ENCODE measurements at regions not wholly inside any gene's neighbourhood (a gene's known extent, or its start where the extent isn't known, plus 50 kb on each side); places are given as distances from the start of the nearest gene placed in this dataset.
"Not testable (repeated sequence)": the region's sequence is repeated elsewhere in the genome, so short reads cannot be mapped to it uniquely, and the experiment has no call there.

GRCh38 chr2:132272713-132273112 lies 111.0 kb upstream of the ANKRD30BL start:
- TF ChIP-seq, protein P1, sequence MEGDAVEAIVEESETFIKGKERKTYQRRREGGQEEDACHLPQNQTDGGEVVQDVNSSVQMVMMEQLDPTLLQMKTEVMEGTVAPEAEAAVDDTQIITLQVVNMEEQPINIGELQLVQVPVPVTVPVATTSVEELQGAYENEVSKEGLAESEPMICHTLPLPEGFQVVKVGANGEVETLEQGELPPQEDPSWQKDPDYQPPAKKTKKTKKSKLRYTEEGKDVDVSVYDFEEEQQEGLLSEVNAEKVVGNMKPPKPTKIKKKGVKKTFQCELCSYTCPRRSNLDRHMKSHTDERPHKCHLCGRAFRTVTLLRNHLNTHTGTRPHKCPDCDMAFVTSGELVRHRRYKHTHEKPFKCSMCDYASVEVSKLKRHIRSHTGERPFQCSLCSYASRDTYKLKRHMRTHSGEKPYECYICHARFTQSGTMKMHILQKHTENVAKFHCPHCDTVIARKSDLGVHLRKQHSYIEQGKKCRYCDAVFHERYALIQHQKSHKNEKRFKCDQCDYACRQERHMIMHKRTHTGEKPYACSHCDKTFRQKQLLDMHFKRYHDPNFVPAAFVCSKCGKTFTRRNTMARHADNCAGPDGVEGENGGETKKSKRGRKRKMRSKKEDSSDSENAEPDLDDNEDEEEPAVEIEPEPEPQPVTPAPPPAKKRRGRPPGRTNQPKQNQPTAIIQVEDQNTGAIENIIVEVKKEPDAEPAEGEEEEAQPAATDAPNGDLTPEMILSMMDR (IDR thresholded peaks at IDR 0.05; ENCODE audit: unreplicated experiment): no peak
- Mint-ChIP-seq H3K9me3 (ENCODE audit: unreplicated experiment) (peaks cover 4% of the 10 kb centered on the region), H3K36me3 (ENCODE audit: low read depth, unreplicated experiment) (peaks cover under 1% of the 10 kb centered on the region), H3K27me3 (ENCODE audit: unreplicated experiment) (peaks cover 5% of the 10 kb centered on the region), H3K27ac (ENCODE audit: unreplicated experiment) (no peak overlapping the region), H3K4me1 (ENCODE audit: unreplicated experiment) (no peaks in the 10 kb centered on the region), H3K4me3 (ENCODE audit: unreplicated experiment) (no peak overlapping the region)
- no peak for DNase-seq (ENCODE audit: low spot score)

GRCh38 chr2:132273585-132273984 lies 111.8 kb upstream of the ANKRD30BL start:
- not testable (repeated sequence) for H3K4me3 Mint-ChIP-seq (ENCODE audit: unreplicated experiment); H3K27me3 Mint-ChIP-seq (ENCODE audit: unreplicated experiment); DNase-seq (ENCODE audit: low spot score); H3K36me3 Mint-ChIP-seq (ENCODE audit: low read depth, unreplicated experiment); H3K27ac Mint-ChIP-seq (ENCODE audit: unreplicated experiment); H3K4me1 Mint-ChIP-seq (ENCODE audit: unreplicated experiment); H3K9me3 Mint-ChIP-seq (ENCODE audit: unreplicated experiment)

DNA sequence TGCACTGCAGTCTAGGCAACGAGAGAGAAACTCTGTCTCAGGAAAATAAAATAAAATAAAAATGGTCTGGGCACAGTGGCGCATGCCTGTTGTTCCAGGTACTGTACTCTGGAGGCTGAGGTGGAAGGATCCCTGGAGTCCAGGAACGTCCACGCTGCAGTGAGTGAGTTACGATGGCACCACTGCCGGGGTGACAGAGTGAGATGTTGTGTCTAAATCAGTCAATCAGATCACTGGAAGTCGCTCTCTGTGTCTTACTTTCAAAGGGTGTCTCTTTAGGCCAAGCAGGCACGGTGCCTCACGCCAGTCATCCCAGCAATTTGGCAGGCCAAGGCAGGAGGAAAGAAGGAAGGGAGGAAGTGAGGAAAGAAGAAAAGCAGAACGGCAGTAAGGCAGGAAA lies 112.2 kb upstream of the ANKRD30BL start:
- H3K36me3 Mint-ChIP-seq (ENCODE audit: low read depth, unreplicated experiment): peaks cover 3% of the 10 kb centered on the region
- H3K4me3 Mint-ChIP-seq (ENCODE audit: unreplicated experiment): no peak overlapping the region
- no peak overlapping the region for H3K27ac Mint-ChIP-seq (ENCODE audit: unreplicated experiment)
- no peak for DNase-seq (ENCODE audit: low spot score)
- no peaks in the 10 kb centered on the region for H3K4me1 Mint-ChIP-seq (ENCODE audit: unreplicated experiment)
- TF ChIP-seq, protein P1 (IDR thresholded peaks at IDR 0.05; ENCODE audit: unreplicated experiment): no peak
- H3K27me3 Mint-ChIP-seq (ENCODE audit: unreplicated experiment): peaks cover 8% of the 10 kb centered on the region
- H3K9me3 Mint-ChIP-seq (ENCODE audit: unreplicated experiment): peaks cover 7% of the 10 kb centered on the region

GRCh38 chr2:132275396-132275795 lies 113.6 kb upstream of the ANKRD30BL start:
- H3K4me3 Mint-ChIP-seq (ENCODE audit: unreplicated experiment): no peak overlapping the region
- H3K36me3 Mint-ChIP-seq (ENCODE audit: low read depth, unreplicated experiment): peaks cover 3% of the 10 kb centered on the region
- peaks cover 7% of the 10 kb centered on the region for H3K9me3 Mint-ChIP-seq (ENCODE audit: unreplicated experiment)
- H3K27ac Mint-ChIP-seq (ENCODE audit: unreplicated experiment): no peak overlapping the region
- no peak for DNase-seq (ENCODE audit: low spot score)
- H3K4me1 Mint-ChIP-seq (ENCODE audit: unreplicated experiment): no peaks in the 10 kb centered on the region
- H3K27me3 Mint-ChIP-seq (ENCODE audit: unreplicated experiment): peaks cover 8% of the 10 kb centered on the region
- TF ChIP-seq, protein P1 (IDR thresholded peaks at IDR 0.05; ENCODE audit: unreplicated experiment): no peak

GRCh38 chr2:132276571-132276981 lies 114.8 kb upstream of the ANKRD30BL start:
- TF ChIP-seq, protein P1 (IDR thresholded peaks at IDR 0.05; ENCODE audit: unreplicated experiment): no peak
- Mint-ChIP-seq H3K27ac (ENCODE audit: unreplicated experiment) (no peak overlapping the region), H3K4me3 (ENCODE audit: unreplicated experiment) (no peak overlapping the region)

GRCh38 chr2:132278267-132278666 lies 116.5 kb upstream of the ANKRD30BL start:
- peaks cover 3% of the 10 kb centered on the region for H3K36me3 Mint-ChIP-seq (ENCODE audit: low read depth, unreplicated experiment)
- peaks cover 7% of the 10 kb centered on the region for H3K9me3 Mint-ChIP-seq (ENCODE audit: unreplicated experiment)
- H3K4me3 Mint-ChIP-seq (ENCODE audit: unreplicated experiment): no peak overlapping the region
- no peak for DNase-seq (ENCODE audit: low spot score)
- H3K4me1 Mint-ChIP-seq (ENCODE audit: unreplicated experiment): no peaks in the 10 kb centered on the region
- peaks cover 8% of the 10 kb centered on the region for H3K27me3 Mint-ChIP-seq (ENCODE audit: unreplicated experiment)
- no peak overlapping the region for H3K27ac Mint-ChIP-seq (ENCODE audit: unreplicated experiment)
- TF ChIP-seq, protein P1 (IDR thresholded peaks at IDR 0.05; ENCODE audit: unreplicated experiment): no peak

More at GRCh38 chr2:132276571-132276981, 114.8 kb upstream of the ANKRD30BL start:
- Mint-ChIP-seq H3K36me3 (ENCODE audit: low read depth, unreplicated experiment) (peaks cover 3% of the 10 kb centered on the region), H3K4me1 (ENCODE audit: unreplicated experiment) (no peaks in the 10 kb centered on the region), H3K27me3 (ENCODE audit: unreplicated experiment) (peaks cover 10% of the 10 kb centered on the region), H3K9me3 (ENCODE audit: unreplicated experiment) (peaks cover 7% of the 10 kb centered on the region)
- DNase-seq (ENCODE audit: low spot score): no peak
